GM13976 (cell line): ENCODE measurements at regions not wholly inside any gene's neighbourhood (a gene's known extent, or its start where the extent isn't known, plus 50 kb on each side); places are given as distances from the start of the nearest gene placed in this dataset.

ENCODE experiments used
- DNase-seq: peaks from one replicate; pipeline ENCODE4 v3.0.0; 2012; ENCODE audit warnings: low spot score
- in situ Hi-C: fragments of 300-500 bp; cut with MboI; formaldehyde crosslinking; loops from one replicate; pipeline ENCODE4 v1.12.0; 2022; ENCODE audit warnings: low sequenced_read_pairs, mixed read lengths, inconsistent platforms; ENCODE audit not compliant: unreplicated experiment
- TF ChIP-seq, protein P1 (sequence below): IDR thresholded peaks from 2 replicates; pipeline ENCODE4 v1.5.1; 2012; ENCODE audit warnings: borderline replicate concordance, mild to moderate bottlenecking; ENCODE audit not compliant: insufficient read depth; ENCODE audit errors: extremely low read depth, missing control alignments, control extremely low read depth

DNA sequence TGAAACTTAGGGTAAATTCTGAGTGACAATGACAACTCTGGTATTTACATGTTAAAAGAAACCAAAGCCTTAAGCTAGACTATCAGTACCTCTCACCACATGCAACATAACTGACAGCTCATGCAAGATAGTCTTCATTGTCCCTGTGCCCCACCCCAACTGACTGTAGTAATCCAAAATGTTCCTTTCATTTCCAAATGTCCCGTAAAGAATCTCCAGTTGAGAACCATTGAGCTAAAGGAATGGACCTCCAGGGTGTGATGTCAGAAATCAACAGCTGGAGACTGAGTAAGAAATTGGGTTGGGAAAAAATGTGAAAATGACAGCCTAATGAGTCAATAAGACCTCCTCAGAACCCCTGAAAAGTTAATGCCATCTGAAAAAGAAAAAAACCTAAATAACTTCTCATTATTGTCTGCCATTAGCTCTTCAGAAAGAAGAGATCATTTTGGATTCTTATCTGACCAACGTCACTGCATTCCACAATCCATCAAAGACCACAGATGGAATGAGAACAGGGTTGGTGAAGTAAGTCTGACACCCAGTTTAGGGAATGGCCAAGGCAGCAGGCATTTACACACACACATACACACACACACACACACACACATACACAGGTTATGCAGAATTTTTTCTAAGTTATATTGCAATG, 51.7 kb upstream of the ACVR2A start:
- in situ Hi-C loops = no loop called here
- TF ChIP-seq, protein P1, sequence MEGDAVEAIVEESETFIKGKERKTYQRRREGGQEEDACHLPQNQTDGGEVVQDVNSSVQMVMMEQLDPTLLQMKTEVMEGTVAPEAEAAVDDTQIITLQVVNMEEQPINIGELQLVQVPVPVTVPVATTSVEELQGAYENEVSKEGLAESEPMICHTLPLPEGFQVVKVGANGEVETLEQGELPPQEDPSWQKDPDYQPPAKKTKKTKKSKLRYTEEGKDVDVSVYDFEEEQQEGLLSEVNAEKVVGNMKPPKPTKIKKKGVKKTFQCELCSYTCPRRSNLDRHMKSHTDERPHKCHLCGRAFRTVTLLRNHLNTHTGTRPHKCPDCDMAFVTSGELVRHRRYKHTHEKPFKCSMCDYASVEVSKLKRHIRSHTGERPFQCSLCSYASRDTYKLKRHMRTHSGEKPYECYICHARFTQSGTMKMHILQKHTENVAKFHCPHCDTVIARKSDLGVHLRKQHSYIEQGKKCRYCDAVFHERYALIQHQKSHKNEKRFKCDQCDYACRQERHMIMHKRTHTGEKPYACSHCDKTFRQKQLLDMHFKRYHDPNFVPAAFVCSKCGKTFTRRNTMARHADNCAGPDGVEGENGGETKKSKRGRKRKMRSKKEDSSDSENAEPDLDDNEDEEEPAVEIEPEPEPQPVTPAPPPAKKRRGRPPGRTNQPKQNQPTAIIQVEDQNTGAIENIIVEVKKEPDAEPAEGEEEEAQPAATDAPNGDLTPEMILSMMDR = no peak
- DNase-seq = no peak

DNA sequence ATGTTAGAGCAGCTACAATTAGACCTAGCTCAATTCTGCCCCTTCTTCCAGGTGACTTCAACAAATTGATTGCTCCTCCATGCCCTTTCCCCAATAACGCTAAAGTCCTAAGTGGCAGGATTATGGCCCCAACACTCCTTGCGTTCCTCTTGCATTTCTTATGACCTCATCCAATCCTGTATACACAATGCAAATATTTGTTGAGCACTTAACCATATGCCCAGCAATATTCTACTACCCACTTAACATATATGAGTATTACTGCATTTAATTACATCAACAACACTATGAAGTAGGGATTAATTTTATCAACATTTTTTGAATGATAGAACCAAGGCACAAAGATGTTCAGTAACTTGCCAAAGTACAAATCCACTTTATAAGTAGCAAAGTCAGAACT, 54.2 kb upstream of the ACVR2A start:
- no peak for DNase-seq
- TF ChIP-seq, protein P1 = no peak
- in situ Hi-C loops = no loop called here

DNA sequence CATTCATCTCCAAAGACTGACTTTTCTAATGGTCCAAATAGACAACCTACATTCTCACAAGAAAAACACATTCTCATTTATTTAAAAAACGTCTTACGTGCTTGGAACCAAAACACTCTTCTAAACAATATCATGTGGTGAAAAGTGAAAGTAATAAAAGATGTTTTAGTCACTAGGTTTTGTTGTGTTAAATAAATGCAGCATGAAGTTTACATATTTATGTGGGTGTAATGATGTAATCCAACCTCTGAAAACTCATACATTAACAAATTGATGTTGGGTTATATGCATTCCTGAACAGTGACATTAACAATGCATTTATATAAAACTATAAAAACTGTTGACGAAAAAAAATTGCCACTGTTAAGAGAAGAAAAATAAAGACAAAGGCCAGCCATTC, 55.1 kb upstream of the ACVR2A start:
- in situ Hi-C loops = no loop called here
- no peak for DNase-seq
- TF ChIP-seq, protein P1 = no peak

DNA sequence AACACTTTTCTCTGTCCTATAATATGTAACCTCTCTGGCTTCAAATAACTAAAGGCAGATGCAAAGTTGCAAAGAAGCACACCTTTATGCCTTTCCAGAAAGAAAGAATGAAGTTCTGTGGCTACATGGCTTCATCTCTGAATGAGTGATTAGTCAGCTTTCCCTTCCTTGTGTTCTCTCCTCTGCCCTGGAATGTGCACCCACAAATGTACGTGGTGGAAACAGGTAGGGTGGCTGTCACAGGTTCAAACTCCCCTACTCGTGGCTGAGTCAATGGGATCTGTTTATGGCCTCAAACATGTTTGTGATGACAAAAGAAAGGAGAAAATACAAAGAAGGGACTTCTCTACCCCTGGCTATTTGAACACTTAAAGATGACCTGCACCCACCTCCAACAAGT, 55.5 kb upstream of the ACVR2A start:
- in situ Hi-C loops = no loop called here
- TF ChIP-seq, protein P1 = no peak
- DNase-seq = no peak

DNA sequence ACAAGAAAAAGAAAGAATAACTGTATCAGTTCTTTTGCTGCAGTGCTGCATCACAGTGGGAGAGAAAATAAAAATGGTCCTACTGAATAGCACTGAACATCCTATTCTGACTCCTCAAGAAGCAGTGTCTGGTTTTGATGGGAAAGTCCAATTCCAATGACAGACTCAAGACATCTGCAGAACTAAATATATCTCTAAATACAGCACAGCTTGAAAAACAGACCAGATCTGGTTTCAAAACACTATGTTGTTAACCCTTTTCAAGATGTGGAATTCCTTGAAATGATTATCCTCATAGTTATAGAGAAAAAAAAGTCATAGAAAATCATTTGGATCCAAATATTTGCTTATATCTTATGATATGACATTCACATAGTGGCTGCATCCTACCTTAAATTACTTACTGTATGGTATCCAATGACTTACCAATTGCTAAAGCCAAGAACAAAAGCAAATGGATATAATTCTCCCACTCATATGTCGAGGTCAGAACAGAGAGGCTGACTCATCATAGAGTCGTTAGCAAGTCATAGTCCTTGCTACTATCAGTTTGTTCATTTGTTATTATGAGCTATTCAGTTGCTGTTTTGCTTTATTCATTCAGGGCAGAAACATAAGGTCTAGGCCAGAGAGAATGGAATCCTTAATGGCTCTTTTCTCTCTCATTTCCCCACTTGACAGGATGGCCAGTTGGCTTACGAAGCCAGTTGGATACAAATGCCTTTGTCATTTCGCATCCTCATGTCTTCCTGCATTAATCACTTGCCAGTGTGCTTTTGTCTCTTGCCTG, 62.5 kb upstream of the ACVR2A start:
- TF ChIP-seq, protein P1 = no peak
- in situ Hi-C loops = no loop called here
- no peak for DNase-seq

DNA sequence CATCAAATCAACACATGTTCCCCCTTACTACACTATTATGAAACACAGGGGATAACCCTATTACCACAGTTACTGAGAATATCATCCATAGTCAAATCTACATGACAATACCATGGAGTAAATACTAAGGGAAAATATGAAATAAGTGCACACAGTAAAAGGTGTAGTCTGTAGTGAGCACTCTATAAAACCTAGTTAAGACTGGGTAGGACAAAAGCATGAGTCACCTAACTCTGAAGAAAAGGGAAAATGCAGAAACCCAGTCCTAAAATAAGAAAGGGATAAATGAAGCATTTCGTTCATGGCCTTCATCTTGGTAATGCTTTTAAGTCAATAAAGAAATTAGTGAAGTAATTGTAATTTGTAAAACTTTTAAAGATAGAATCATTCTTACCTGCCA, 65.4 kb upstream of the ACVR2A start:
- TF ChIP-seq, protein P1 = no peak
- in situ Hi-C loops = no loop called here
- DNase-seq = no peak
